ENCODE measurements at regions not wholly inside any gene's neighbourhood (a gene's known extent, or its start where the extent isn't known, plus 50 kb on each side); places are given as distances from the start of the nearest gene placed in this dataset.

GRCh38 chr9:73039271-73040263, 86.7 kb upstream of the ALDH1A1 start (continued):
- TF ChIP-seq BCOR (IDR thresholded peaks at IDR 0.05) (peak; percentile 88), TAF1 (IDR thresholded peaks at IDR 0.05; ENCODE audit: control insufficient read depth, extremely low read depth, insufficient read depth, low read length, severe bottlenecking) (no peak), ILF3 (IDR thresholded peaks at IDR 0.05; ENCODE audit: borderline replicate concordance) (no peak), ARID2 (IDR thresholded peaks at IDR 0.05) (no peak), ZKSCAN3 (CRISPR knock-in tag; IDR thresholded peaks at IDR 0.05) (no peak), FIP1L1 (IDR thresholded peaks at IDR 0.05; ENCODE audit: low read depth, low read length, poor library complexity, severe bottlenecking) (no peak), ZNF280A (IDR thresholded peaks at IDR 0.05; ENCODE audit: low read depth, partially characterized antibody) (no peak), PKNOX1 (IDR thresholded peaks at IDR 0.05) (peak; percentile 57), CHD4 (IDR thresholded peaks at IDR 0.05; ENCODE audit: insufficient read depth, insufficient replicate concordance, low read depth, low read length, poor library complexity, severe bottlenecking) (peak; percentile 59), RB1 (IDR thresholded peaks at IDR 0.05; ENCODE audit: low read depth) (no peak), PHF20 (IDR thresholded peaks at IDR 0.05; ENCODE audit: partially characterized antibody) (peak; percentile 39), IRF9 (tag; IDR thresholded peaks at IDR 0.05) (no peak), ZFPM2 (CRISPR knock-in tag; IDR thresholded peaks at IDR 0.05) (no peak), KLF6 (CRISPR knock-in tag; IDR thresholded peaks at IDR 0.05; ENCODE audit: borderline replicate concordance) (no peak)
